Testis (tissue), 2 donors: ENCODE measurements at regions not wholly inside any gene's neighbourhood (a gene's known extent, or its start where the extent isn't known, plus 50 kb on each side); places are given as distances from the start of the nearest gene placed in this dataset.

Experiments
- DNase-seq: peaks from one replicate; pipeline ENCODE4 v3.0.0-alpha.2; 2019
- H3K27ac ChIP-seq, 2 donors: fragments of 200-600 bp; sonication (generic); one replicate each; pipeline ENCODE4 v1.5.1; 2019
- H3K27me3 ChIP-seq: fragments of 200-600 bp; sonication (generic); one replicate; pipeline ENCODE4 v1.5.1; 2019
- H3K36me3 ChIP-seq: fragments of 200-600 bp; sonication (generic); one replicate; pipeline ENCODE4 v1.5.1; 2017; ENCODE audit warnings: low read depth; ENCODE audit errors: missing control alignments
- H3K4me1 ChIP-seq: fragments of 200-600 bp; sonication (generic); one replicate; pipeline ENCODE4 v1.5.1; 2019
- H3K4me3 ChIP-seq, 2 donors: fragments of 200-600 bp; sonication (generic); one replicate each; pipeline ENCODE4 v1.5.1; 2017 to 2019
- H3K9me3 ChIP-seq: fragments of 200-600 bp; sonication (generic); one replicate; pipeline ENCODE4 v1.5.1; 2017
- CTCF ChIP-seq, 3 experiments: fragments of 450-650 bp in 2 of 3; fragments of 200-600 bp in 1 of 3; sonication (generic) in 1 of 3; IDR thresholded peaks; one replicate each; pipeline ENCODE4 v1.5.1; 2016 to 2019; ENCODE audit warnings: antibody characterized with exemption in 3 of 3, mild to moderate bottlenecking in 2 of 3, moderate library complexity in 1 of 3
- POLR2A ChIP-seq: fragments of 450-650 bp; IDR thresholded peaks from one replicate; pipeline ENCODE4 v1.6.1; 2017; ENCODE audit warnings: antibody characterized with exemption, mild to moderate bottlenecking, moderate library complexity
- WGBS, 2 donors: methylation state at CpG; one replicate each; pipeline ENCODE4 v1.1.5; 2018; 5-methylcytosine and 5-hydroxymethylcytosine counted together
- intact Hi-C: fragments of 100-400 bp; cut with DNase I; formaldehyde crosslinking; loops from one replicate; pipeline ENCODE4 v1.15.1; 2023; ENCODE audit warnings: low total_unique reads

GRCh38 chr13:62964522-62964921 is 1548.9 kb upstream of the PCDH20 start:
- H3K27me3 ChIP-seq: no peaks in the 10 kb centered on the region
- H3K27ac ChIP-seq: no peak overlapping the region
- intact Hi-C loops: no loop called here
- H3K36me3 ChIP-seq: no peaks in the 10 kb centered on the region
- TF ChIP-seq CTCF (IDR thresholded peaks at IDR 0.05) (no peak), POLR2A (no peak)
- H3K4me1 ChIP-seq: no peaks in the 10 kb centered on the region
- no peak overlapping the region for H3K4me3 ChIP-seq
- H3K9me3 ChIP-seq: no peaks in the 10 kb centered on the region
- DNase-seq: no peak

GRCh38 chr13:62960723-62961122 is 1545.1 kb upstream of the PCDH20 start:
- Histone ChIP-seq H3K9me3 (no peaks in the 10 kb centered on the region), H3K36me3 (no peaks in the 10 kb centered on the region), H3K27me3 (no peaks in the 10 kb centered on the region), H3K27ac (no peak overlapping the region), H3K4me3 (no peak overlapping the region), H3K4me1 (no peaks in the 10 kb centered on the region)
- intact Hi-C loops: no loop called here
- WGBS, 2 donors: 75 to 78% methylated on average over 3 of the region's 3 CpGs
- TF ChIP-seq POLR2A (no peak), CTCF (IDR thresholded peaks at IDR 0.05) (no peak)
- no peak for DNase-seq

- no peak overlapping the region for H3K4me3 ChIP-seq
- intact Hi-C loops: no loop called here
- no peaks in the 10 kb centered on the region for H3K36me3 ChIP-seq
- H3K9me3 ChIP-seq: no peaks in the 10 kb centered on the region
- H3K27me3 ChIP-seq: no peaks in the 10 kb centered on the region
- no peaks in the 10 kb centered on the region for H3K4me1 ChIP-seq
- WGBS, 2 donors: 71 to 78% methylated on average over 1 of the region's 1 CpG
- no peak overlapping the region for H3K27ac ChIP-seq
- no peak for DNase-seq
- TF ChIP-seq CTCF (IDR thresholded peaks at IDR 0.05) (no peak), POLR2A (no peak)
Measured at GRCh38 chr13:62933809-62934208, 1518.2 kb upstream of the PCDH20 start.

GRCh38 chr13:62932256-62932883 is 1516.7 kb upstream of the PCDH20 start:
- intact Hi-C loops: no loop called here
- no peak for TF ChIP-seq CTCF (IDR thresholded peaks at IDR 0.05)
- TF ChIP-seq POLR2A: no peak
- H3K27me3 ChIP-seq: no peaks in the 10 kb centered on the region
- H3K4me3 ChIP-seq: no peak overlapping the region
- no peaks in the 10 kb centered on the region for H3K36me3 ChIP-seq
- WGBS, 2 donors: 24 to 38% methylated on average over 2 of the region's 2 CpGs
- DNase-seq: no peak
- no peaks in the 10 kb centered on the region for H3K4me1 ChIP-seq
- H3K9me3 ChIP-seq: no peaks in the 10 kb centered on the region
- H3K27ac ChIP-seq: no peak overlapping the region

GRCh38 chr13:62931853-62932252 is 1516.2 kb upstream of the PCDH20 start:
- H3K27ac ChIP-seq: no peak overlapping the region
- no peak overlapping the region for H3K4me3 ChIP-seq
- 22 to 25% methylated on average over 1 of the region's 1 CpG for WGBS, 2 donors
- H3K4me1 ChIP-seq: no peaks in the 10 kb centered on the region
- no peaks in the 10 kb centered on the region for H3K36me3 ChIP-seq
- no peak for DNase-seq
- intact Hi-C loops: no loop called here
- TF ChIP-seq CTCF (IDR thresholded peaks at IDR 0.05) (no peak), POLR2A (no peak)
- H3K27me3 ChIP-seq: no peaks in the 10 kb centered on the region
- no peaks in the 10 kb centered on the region for H3K9me3 ChIP-seq
